EH (cell line): ENCODE measurements at regions not wholly inside any gene's neighbourhood (a gene's known extent, or its start where the extent isn't known, plus 50 kb on each side); places are given as distances from the start of the nearest gene placed in this dataset.
"Not testable (repeated sequence)": the region's sequence is repeated elsewhere in the genome, so short reads cannot be mapped to it uniquely, and the experiment has no call there.

Experiments used
- DNase-seq: peaks from one replicate; pipeline ENCODE4 v3.0.0-alpha.2; 2015; ENCODE audit warnings: low read depth

DNA sequence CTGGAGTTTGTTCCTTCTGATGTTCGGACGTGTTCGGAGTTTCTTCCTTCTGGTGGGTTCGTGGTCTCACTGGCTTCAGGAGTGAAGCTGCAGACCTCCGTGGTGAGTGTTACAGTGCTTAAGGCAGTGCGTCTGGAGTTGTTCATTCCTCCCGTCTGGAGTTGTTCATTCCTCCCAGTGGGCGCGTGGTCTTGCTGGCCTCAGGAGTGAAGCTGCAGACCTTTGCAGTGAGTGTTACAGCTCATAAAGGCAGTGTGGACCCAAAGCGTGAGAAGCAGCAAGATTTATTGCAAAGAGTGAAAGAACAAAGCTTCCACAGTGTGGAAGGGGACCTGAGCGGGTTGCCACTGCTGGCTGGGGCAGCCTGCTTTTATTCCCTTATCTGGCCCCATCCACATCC is 63.4 kb upstream of the DDHD1 start:
- not testable (repeated sequence) for DNase-seq

GRCh38 chr14:53215101-53215500 is 62.0 kb upstream of the DDHD1 start:
- no peak for DNase-seq

- DNase-seq, result no peak
Measured at GRCh38 chr14:53214384-53214783, 61.3 kb upstream of the DDHD1 start.

DNA sequence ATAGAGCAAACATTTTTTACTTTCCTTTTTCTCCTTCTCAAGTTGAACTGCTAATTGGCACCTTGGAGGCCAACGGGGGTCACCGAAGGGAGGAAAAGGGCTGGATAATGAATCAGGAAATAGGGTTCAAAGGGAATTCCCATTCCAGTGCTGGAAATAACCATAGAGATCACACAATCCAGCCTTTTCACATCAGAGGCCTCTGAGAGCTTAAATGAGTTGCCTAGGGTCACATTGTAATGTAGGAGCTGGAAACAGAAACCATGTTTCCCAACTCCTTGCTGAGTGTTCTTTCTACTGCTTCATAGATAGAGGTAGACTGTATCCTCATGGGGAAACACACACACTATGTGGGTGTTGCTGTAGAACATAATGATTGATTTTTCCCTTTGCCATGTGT is 60.6 kb upstream of the DDHD1 start:
- no peak for DNase-seq

GRCh38 chr14:53209370-53209769 is 56.2 kb upstream of the DDHD1 start:
- DNase-seq, result no peak
